ENCODE measurements at regions not wholly inside any gene's neighbourhood (a gene's known extent, or its start where the extent isn't known, plus 50 kb on each side); places are given as distances from the start of the nearest gene placed in this dataset.

- H3K9me3 ChIP-seq (ENCODE audit: control insufficient read depth, insufficient read depth, low read depth, low read length): no peaks in the 10 kb centered on the region
- H3K4me3 ChIP-seq (ENCODE audit: low read depth, low read length): no peak overlapping the region
- TF ChIP-seq ZNF645 (tag by site-specific recombination; IDR thresholded peaks at IDR 0.05) (no peak), ZBTB7A (tag by site-specific recombination; IDR thresholded peaks at IDR 0.05; ENCODE audit: low read depth) (no peak), MEIS1 (CRISPR knock-in tag; IDR thresholded peaks at IDR 0.05; ENCODE audit: borderline replicate concordance) (no peak), ZNF184 (tag by site-specific recombination; IDR thresholded peaks at IDR 0.05) (no peak), ZNF544 (tag by site-specific recombination; IDR thresholded peaks at IDR 0.05) (no peak), ZFHX2 (tag by site-specific recombination; conservative IDR thresholded peaks at IDR 0.05) (no peak), SP3 (tag by site-specific recombination; IDR thresholded peaks at IDR 0.05) (no peak), ZNF548 (tag by site-specific recombination; IDR thresholded peaks at IDR 0.05) (no peak)
- no peaks in the 10 kb centered on the region for H3K36me3 ChIP-seq (ENCODE audit: control insufficient read depth in 2 of 2, insufficient read depth in 1 of 2, low read length in 2 of 2)
- 0 out of 2 replicates have a peak, but pooled peaks cover 2% of the 10 kb centered on the region for H3K4me1 ChIP-seq (ENCODE audit: control insufficient read depth, insufficient read depth, low read length)
- no peak overlapping the region for H3K27ac ChIP-seq (ENCODE audit: extremely low read depth, low read depth, low read length)
- POLR2A ChIA-PET: no interaction called here
- CTCF ChIA-PET: interaction anchor here (0.6 to 1.3 kb wide), 2 partner anchors 192 to 297 kb away, joined by 3 read pairs; no protein-coding TSS in a partner anchor
Observed at GRCh38 chr3:159458982-159459381, 529.7 kb upstream of the IL12A start.

GRCh38 chr3:159472611-159473010 lies 516.0 kb upstream of the IL12A start:
- Histone ChIP-seq H3K27ac (ENCODE audit: extremely low read depth, low read depth, low read length) (no peak overlapping the region), H3K4me3 (ENCODE audit: low read depth, low read length) (no peak overlapping the region), H3K4me1 (ENCODE audit: control insufficient read depth, insufficient read depth, low read length) (no peaks in the 10 kb centered on the region), H3K36me3 (ENCODE audit: control insufficient read depth in 2 of 2, insufficient read depth in 1 of 2, low read length in 2 of 2) (no peaks in the 10 kb centered on the region), H3K9me3 (ENCODE audit: control insufficient read depth, insufficient read depth, low read depth, low read length) (no peaks in the 10 kb centered on the region)
- TF ChIP-seq ZSCAN4 (tag by site-specific recombination; IDR thresholded peaks at IDR 0.05) (no peak), ZNF596 (tag by site-specific recombination; IDR thresholded peaks at IDR 0.05) (no peak), ZNF768 (tag by site-specific recombination; IDR thresholded peaks at IDR 0.05) (no peak), ZFP41 (tag by site-specific recombination; IDR thresholded peaks at IDR 0.05; ENCODE audit: borderline replicate concordance) (no peak), ZNF692 (tag by site-specific recombination; IDR thresholded peaks at IDR 0.05) (no peak), ZNF660 (tag by site-specific recombination; IDR thresholded peaks at IDR 0.05) (no peak), ZNF837 (tag by site-specific recombination; IDR thresholded peaks at IDR 0.05) (no peak), ZNF248 (tag by site-specific recombination; IDR thresholded peaks at IDR 0.05) (no peak)
- CTCF ChIA-PET: no interaction called here
- POLR2A ChIA-PET: no interaction called here

- H3K36me3 ChIP-seq (ENCODE audit: control insufficient read depth in 2 of 2, insufficient read depth in 1 of 2, low read length in 2 of 2): no peaks in the 10 kb centered on the region
- no peaks in the 10 kb centered on the region for H3K9me3 ChIP-seq (ENCODE audit: control insufficient read depth, insufficient read depth, low read depth, low read length)
- H3K4me3 ChIP-seq (ENCODE audit: low read depth, low read length): no peak overlapping the region
- ChIA-PET POLR2A (no interaction called here), CTCF (no interaction called here)
- H3K27ac ChIP-seq (ENCODE audit: extremely low read depth, low read depth, low read length): no peak overlapping the region
- no peaks in the 10 kb centered on the region for H3K4me1 ChIP-seq (ENCODE audit: control insufficient read depth, insufficient read depth, low read length)
- TF ChIP-seq ZNF777 (tag by site-specific recombination; IDR thresholded peaks at IDR 0.05; ENCODE audit: borderline replicate concordance) (no peak), GLI4 (tag by site-specific recombination; IDR thresholded peaks at IDR 0.05) (no peak), PRDM1 (tag by site-specific recombination; IDR thresholded peaks at IDR 0.05) (no peak), ZNF350 (tag by site-specific recombination; IDR thresholded peaks at IDR 0.05) (no peak), ZNF155 (tag by site-specific recombination; IDR thresholded peaks at IDR 0.05) (no peak), ZNF623 (tag by site-specific recombination; IDR thresholded peaks at IDR 0.05) (no peak), HIC1 (tag by site-specific recombination; IDR thresholded peaks at IDR 0.05) (no peak), ZNF513 (tag by site-specific recombination; IDR thresholded peaks at IDR 0.05) (no peak)
Observed at GRCh38 chr3:159473206-159473605, 515.4 kb upstream of the IL12A start.

All from HEK293 (cell line).